ENCODE measurements at regions not wholly inside any gene's neighbourhood (a gene's known extent, or its start where the extent isn't known, plus 50 kb on each side); places are given as distances from the start of the nearest gene placed in this dataset.

GRCh38 chr13:71382285-71382684 is 484.7 kb downstream of the DACH1 start:
- DNase-seq, result no peak
- no peaks in the 10 kb centered on the region for H3K36me3 ChIP-seq
- intact Hi-C loops (cut with micrococcal nuclease), result no loop called here
- H3K4me1 ChIP-seq, result no peaks in the 10 kb centered on the region
- H3K27me3 ChIP-seq (ENCODE audit: low read depth), result no peaks in the 10 kb centered on the region
- H3K27ac ChIP-seq (replicated peaks), result no peak overlapping the region
- TF ChIP-seq, protein P1, sequence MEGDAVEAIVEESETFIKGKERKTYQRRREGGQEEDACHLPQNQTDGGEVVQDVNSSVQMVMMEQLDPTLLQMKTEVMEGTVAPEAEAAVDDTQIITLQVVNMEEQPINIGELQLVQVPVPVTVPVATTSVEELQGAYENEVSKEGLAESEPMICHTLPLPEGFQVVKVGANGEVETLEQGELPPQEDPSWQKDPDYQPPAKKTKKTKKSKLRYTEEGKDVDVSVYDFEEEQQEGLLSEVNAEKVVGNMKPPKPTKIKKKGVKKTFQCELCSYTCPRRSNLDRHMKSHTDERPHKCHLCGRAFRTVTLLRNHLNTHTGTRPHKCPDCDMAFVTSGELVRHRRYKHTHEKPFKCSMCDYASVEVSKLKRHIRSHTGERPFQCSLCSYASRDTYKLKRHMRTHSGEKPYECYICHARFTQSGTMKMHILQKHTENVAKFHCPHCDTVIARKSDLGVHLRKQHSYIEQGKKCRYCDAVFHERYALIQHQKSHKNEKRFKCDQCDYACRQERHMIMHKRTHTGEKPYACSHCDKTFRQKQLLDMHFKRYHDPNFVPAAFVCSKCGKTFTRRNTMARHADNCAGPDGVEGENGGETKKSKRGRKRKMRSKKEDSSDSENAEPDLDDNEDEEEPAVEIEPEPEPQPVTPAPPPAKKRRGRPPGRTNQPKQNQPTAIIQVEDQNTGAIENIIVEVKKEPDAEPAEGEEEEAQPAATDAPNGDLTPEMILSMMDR (IDR thresholded peaks at IDR 0.05; ENCODE audit: borderline replicate concordance), result no peak
- peaks cover 5% of the 10 kb centered on the region for H3K9me3 ChIP-seq (replicated peaks)
- no peak overlapping the region for H3K4me3 ChIP-seq

- no peak for DNase-seq
- no peaks in the 10 kb centered on the region for H3K36me3 ChIP-seq
- H3K27ac ChIP-seq (replicated peaks), result peak overlapping the region; percentile 74
- H3K27me3 ChIP-seq (ENCODE audit: low read depth), result no peaks in the 10 kb centered on the region
- TF ChIP-seq, protein P1 (IDR thresholded peaks at IDR 0.05; ENCODE audit: borderline replicate concordance), result no peak
- peaks cover 5% of the 10 kb centered on the region for H3K9me3 ChIP-seq (replicated peaks)
- H3K4me1 ChIP-seq, result no peaks in the 10 kb centered on the region
- no peak overlapping the region for H3K4me3 ChIP-seq
- intact Hi-C loops (cut with micrococcal nuclease), result no loop called here
Measured at GRCh38 chr13:71380191-71380590, 486.8 kb downstream of the DACH1 start.

- Histone ChIP-seq H3K4me3 (peak overlapping the region; percentile 51), H3K4me1 (no peaks in the 10 kb centered on the region), H3K9me3 (replicated peaks) (peaks cover 3% of the 10 kb centered on the region), H3K36me3 (no peaks in the 10 kb centered on the region), H3K27ac (replicated peaks) (peak overlapping the region; percentile 74), H3K27me3 (ENCODE audit: low read depth) (no peaks in the 10 kb centered on the region)
- DNase-seq, result no peak
- intact Hi-C loops (cut with micrococcal nuclease), result no loop called here
- TF ChIP-seq, protein P1 (IDR thresholded peaks at IDR 0.05; ENCODE audit: borderline replicate concordance), result no peak
Measured at GRCh38 chr13:71378961-71379905, 487.8 kb downstream of the DACH1 start.

DNA sequence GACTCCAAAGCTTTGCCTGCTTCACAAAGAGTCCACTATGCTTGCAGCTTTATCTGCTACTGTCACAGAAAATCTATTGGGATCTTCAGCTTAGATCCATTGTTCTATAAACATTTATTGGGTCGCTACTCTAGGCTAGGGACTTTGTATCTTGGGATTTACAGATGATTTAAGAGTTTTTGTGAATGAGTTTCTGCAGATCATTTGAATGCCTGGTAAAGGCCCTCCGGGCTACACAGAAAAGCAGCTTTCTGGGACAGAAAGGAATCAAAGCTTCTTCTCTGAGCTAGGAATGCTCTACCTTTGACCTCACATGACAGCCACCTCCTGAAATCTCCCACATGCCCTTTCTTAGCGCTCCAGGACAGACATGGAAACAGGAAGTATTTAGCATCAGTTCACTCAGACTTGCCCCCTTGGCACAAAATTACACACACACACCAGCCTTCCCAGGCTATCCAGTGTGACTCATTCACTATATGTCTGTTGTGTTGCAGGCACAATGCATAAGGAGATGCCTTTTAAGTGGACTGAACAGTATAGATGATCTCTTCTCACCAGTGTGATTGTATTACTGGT is 492.4 kb downstream of the DACH1 start:
- Histone ChIP-seq H3K27ac (replicated peaks) (no peak overlapping the region), H3K27me3 (ENCODE audit: low read depth) (no peaks in the 10 kb centered on the region), H3K36me3 (no peaks in the 10 kb centered on the region), H3K9me3 (replicated peaks) (no peaks in the 10 kb centered on the region), H3K4me3 (no peak overlapping the region), H3K4me1 (no peaks in the 10 kb centered on the region)
- intact Hi-C loops (cut with micrococcal nuclease), result no loop called here
- TF ChIP-seq, protein P1 (IDR thresholded peaks at IDR 0.05; ENCODE audit: borderline replicate concordance), result no peak
- DNase-seq, result no peak

- Histone ChIP-seq H3K4me1 (no peaks in the 10 kb centered on the region), H3K27ac (replicated peaks) (no peak overlapping the region), H3K27me3 (ENCODE audit: low read depth) (no peaks in the 10 kb centered on the region), H3K4me3 (no peak overlapping the region), H3K9me3 (replicated peaks) (no peaks in the 10 kb centered on the region), H3K36me3 (no peaks in the 10 kb centered on the region)
- intact Hi-C loops (cut with micrococcal nuclease), result no loop called here
- TF ChIP-seq, protein P1 (IDR thresholded peaks at IDR 0.05; ENCODE audit: borderline replicate concordance), result no peak
- DNase-seq, result no peak
Measured at GRCh38 chr13:71368336-71368735, 498.7 kb downstream of the DACH1 start.

All from left ventricle myocardium inferior (tissue), 1 donor.